K562 (cell line): ENCODE measurements at regions not wholly inside any gene's neighbourhood (a gene's known extent, or its start where the extent isn't known, plus 50 kb on each side); places are given as distances from the start of the nearest gene placed in this dataset.

Experiments
- ATAC-seq: fragments of 200-7000 bp; cut with Tn5 transposase; 3 replicates; pipeline ENCODE4 v1.9.1; 2020; ENCODE audit warnings: moderate library complexity
- BruUV-seq: library from RNA; stranded (reverse); fragments of 400-500 nt; replicated peaks from 2 replicates; lab custom pipeline; 2021; lab: Mats Ljungman, UMichigan
- CTCF ChIA-PET: fragments of 300-600 bp; formaldehyde crosslinking; extraction: SDS; loops from one replicate; lab custom pipeline; 2021; ENCODE audit warnings: low intra/inter-chr PET ratio; lab: Yijun Ruan, JAX
- POLR2A ChIA-PET: fragments of 300-600, 350-650 bp; sonication (Branson Sonifier 250); formaldehyde crosslinking; extraction: SDS; loops from one replicate; lab custom pipeline; 2021; ENCODE audit warnings: antibody characterized with exemption, inconsistent platforms; lab: Yijun Ruan, JAX
- DNase-seq, 4 experiments: peaks; one replicate each; pipeline versions ENCODE4 v3.0.0 to v3.0.0-alpha.2; 2011 to 2018; ENCODE audit warnings: low spot score in 3 of 4, mixed read lengths in 3 of 4; ENCODE audit errors: extremely low read depth in 1 of 4
- FAIRE-seq: peaks from 2 replicates; lab custom pipeline; 2011; peaks lifted over from hg19 to GRCh38; lab: Jason Lieb, UNC
- H2AFZ ChIP-seq: 2 replicates; pipeline ENCODE4 v1.6.0; 2011; ENCODE audit warnings: low read depth, low read length, control low read depth, inconsistent platforms
- H3K27ac ChIP-seq: fragments of 200-600 bp; 3 replicates; pipeline ENCODE4 v1.8.0; 2011; ENCODE audit warnings: low read depth, mild to moderate bottlenecking, control low read depth, inconsistent platforms, low read length, moderate library complexity, mixed read lengths; ENCODE audit errors: extremely low read depth
- H3K27me3 ChIP-seq, 2 experiments: fragments of 300-600 bp in 1 of 2; 2 replicates in 1 of 2; 3 replicates in 1 of 2; pipeline versions ENCODE4 v1.6.0 to v1.8.0; 2011; ENCODE audit warnings: inconsistent platforms in 2 of 2, low read length in 2 of 2, mild to moderate bottlenecking in 1 of 2, mixed read lengths in 1 of 2, moderate library complexity in 1 of 2; ENCODE audit not compliant: control insufficient read depth in 2 of 2, insufficient read depth in 2 of 2
- H3K36me3 ChIP-seq: fragments of 300-600 bp; 3 replicates; pipeline ENCODE4 v1.8.0; 2011; ENCODE audit warnings: mild to moderate bottlenecking, low read length, inconsistent platforms; ENCODE audit not compliant: control insufficient read depth, insufficient read depth
- H3K4me1 ChIP-seq, 2 experiments: fragments of 200-600 bp in 1 of 2; replicated peaks in 1 of 2; 2 replicates in 1 of 2; 3 replicates in 1 of 2; pipeline versions ENCODE4 v1.5.1 to v1.8.0; 2011; ENCODE audit warnings: inconsistent platforms in 2 of 2, low read length in 2 of 2, mild to moderate bottlenecking in 1 of 2, mixed read lengths in 1 of 2, moderate library complexity in 1 of 2; ENCODE audit not compliant: control insufficient read depth in 2 of 2, insufficient read depth in 2 of 2
- H3K4me2 ChIP-seq: 2 replicates; pipeline ENCODE4 v1.6.1; 2011; ENCODE audit warnings: low read length, control low read depth, inconsistent platforms, mixed read lengths; ENCODE audit not compliant: insufficient read depth
- H3K4me3 ChIP-seq: fragments of 200-600 bp; sonication (generic), shearing (Covaris generic); 2 replicates; pipeline ENCODE4 v1.5.1; 2016; ENCODE audit warnings: control low read depth, inconsistent platforms
- H3K79me2 ChIP-seq: fragments of 200-600 bp; 3 replicates; pipeline ENCODE4 v1.8.0; 2011; ENCODE audit warnings: low read length, inconsistent platforms; ENCODE audit not compliant: control insufficient read depth, insufficient read depth
- H3K9ac ChIP-seq, 2 experiments: 2 replicates each; pipeline versions ENCODE4 v1.6.0 to v1.6.1; 2011; ENCODE audit warnings: low read depth in 2 of 2, low read length in 2 of 2, control low read depth in 1 of 2, inconsistent platforms in 1 of 2, mild to moderate bottlenecking in 1 of 2, mixed read lengths in 1 of 2; ENCODE audit not compliant: insufficient read depth in 1 of 2
- H3K9me1 ChIP-seq: one replicate; pipeline ENCODE4 v1.6.0; 2011; ENCODE audit warnings: inconsistent platforms, mild to moderate bottlenecking, low read length, moderate library complexity; ENCODE audit not compliant: control insufficient read depth, insufficient read depth
- H3K9me3 ChIP-seq: replicated peaks from 2 replicates; pipeline ENCODE4 v1.5.1; 2011; ENCODE audit warnings: low read depth, low read length, inconsistent platforms; ENCODE audit not compliant: control insufficient read depth, insufficient read depth
- H4K20me1 ChIP-seq: replicated peaks from 2 replicates; pipeline ENCODE4 v1.6.1; 2011; ENCODE audit warnings: low read length, inconsistent platforms, mixed read lengths; ENCODE audit not compliant: control insufficient read depth, insufficient read depth
- ELF2 ChIP-seq: fragments of 250-450 bp; sonication (Bioruptor Pico); IDR thresholded peaks from 2 replicates; pipeline ENCODE4 v1.5.0; 2021; ENCODE audit warnings: mild to moderate bottlenecking
- GATAD2A ChIP-seq: fragments of 450-650 bp; IDR thresholded peaks from 2 replicates; pipeline ENCODE4 v1.6.1; 2017
- HLTF ChIP-seq: fragments of 450-650 bp; IDR thresholded peaks from 2 replicates; pipeline ENCODE4 v1.6.1; 2016
- JUN ChIP-seq, 2 experiments: sonication (generic) in 1 of 2; formaldehyde crosslinking in 1 of 2; IDR thresholded peaks; 2 replicates each; pipeline versions ENCODE4 v1.6.1 to v1.8.0; 2012 to 2022; ENCODE audit warnings: borderline replicate concordance in 2 of 2, mild to moderate bottlenecking in 2 of 2, improper control_type of control experiment in 1 of 2, low read depth in 1 of 2, low read length in 1 of 2, missing genetic modification reagents in 1 of 2
- PCBP2 ChIP-seq: fragments of 200-400 bp; formaldehyde crosslinking; IDR thresholded peaks from 2 replicates; pipeline ENCODE4 v1.6.1; 2018; ENCODE audit warnings: low read length, low read depth, mild to moderate bottlenecking, moderate library complexity; ENCODE audit not compliant: poor library complexity, severe bottlenecking
- PHF20 ChIP-seq: fragments of 450-650 bp; IDR thresholded peaks from 2 replicates; pipeline ENCODE4 v1.6.1; 2018; ENCODE audit not compliant: partially characterized antibody
- RAD21 ChIP-seq, 2 experiments: fragments of 250-450 bp in 1 of 2; fragments of 450-650 bp in 1 of 2; sonication (Bioruptor Pico) in 1 of 2; formaldehyde crosslinking in 1 of 2; IDR thresholded peaks in 1 of 2; conservative IDR thresholded peaks in 1 of 2; 2 replicates each; pipeline versions ENCODE4 v1.4.0 to v1.8.0; 2020 to 2022; ENCODE audit warnings: mild to moderate bottlenecking in 2 of 2, moderate library complexity in 1 of 2
- RAD51 ChIP-seq: fragments of 450-650 bp; IDR thresholded peaks from 2 replicates; pipeline ENCODE4 v1.7.1; 2016; ENCODE audit warnings: low read depth, mild to moderate bottlenecking, borderline replicate concordance
- RFX5 ChIP-seq: IDR thresholded peaks from 2 replicates; pipeline ENCODE4 v1.6.1; 2011; ENCODE audit warnings: low read depth, mild to moderate bottlenecking, improper control_type of control experiment, low read length
- SMAD1 ChIP-seq: fragments of 150-350 bp; IDR thresholded peaks from 2 replicates; pipeline ENCODE4 v1.6.1; 2014; ENCODE audit warnings: low read length, low read depth; ENCODE audit not compliant: partially characterized antibody
- TAF15 ChIP-seq: fragments of 200-400 bp; formaldehyde crosslinking; IDR thresholded peaks from 2 replicates; pipeline ENCODE4 v1.6.1; 2017; ENCODE audit warnings: mild to moderate bottlenecking, low read depth, low read length, moderate library complexity
- ZC3H8 ChIP-seq: fragments of 450-650 bp; IDR thresholded peaks from 2 replicates; pipeline ENCODE4 v1.6.1; 2017
- ZNF586 ChIP-seq: fragments of 450-650 bp; formaldehyde crosslinking; conservative IDR thresholded peaks from 2 replicates; pipeline ENCODE4 v1.4.0; 2020; ENCODE audit warnings: mild to moderate bottlenecking, moderate library complexity
- WGBS: fragments of 100-300 bp; shearing (Covaris generic); methylation state at CpG from one replicate; pipeline ENCODE4 v1.1.6; 2016; ENCODE audit warnings: low coverage, mixed read lengths; ENCODE audit not compliant: insufficient coverage; ENCODE audit errors: missing lambda C conversion rate; 5-methylcytosine and 5-hydroxymethylcytosine counted together
- in situ Hi-C: fragments of 300-500 bp; cut with MboI; formaldehyde crosslinking; loops from 4 replicates; pipeline ENCODE4 v1.15.0; 2018; ENCODE audit warnings: inconsistent platforms, mixed read lengths
- intact Hi-C: fragments of 100-400 bp; cut with micrococcal nuclease; formaldehyde crosslinking; loops from 2 replicates; pipeline ENCODE4 v1.14.2; 2022
- TF ChIP-seq, protein P1 (sequence below): sonication (generic); formaldehyde crosslinking; IDR thresholded peaks from 2 replicates; pipeline ENCODE4 v1.9.0; 2022; ENCODE audit warnings: mild to moderate bottlenecking, missing genetic modification reagents
- TF ChIP-seq, protein P2 (sequence below): fragments of 450-650 bp; IDR thresholded peaks from 2 replicates; pipeline ENCODE4 v1.6.1; 2017; ENCODE audit warnings: antibody characterized with exemption

DNA sequence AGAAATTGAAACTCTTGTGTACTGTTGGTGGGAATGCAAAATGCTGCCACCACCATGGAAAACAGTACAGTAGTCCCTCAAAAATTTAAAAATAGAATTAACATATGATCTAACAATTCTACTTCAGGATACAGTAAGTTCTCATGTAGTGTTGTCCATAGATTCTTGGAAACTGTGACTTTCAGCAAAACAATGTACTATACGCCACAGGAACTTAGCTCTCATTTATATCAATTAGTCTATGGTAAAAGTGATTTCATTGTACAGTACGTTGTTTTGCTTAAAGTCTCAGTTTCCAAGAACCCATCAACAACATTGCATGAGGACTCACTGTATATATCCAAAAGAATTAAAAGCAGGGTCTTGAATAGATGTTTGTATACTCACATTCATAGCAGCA, 233.5 kb upstream of the GAS1 start:
- WGBS, result 4% methylated on average over 2 of the region's 2 CpGs
- TF ChIP-seq PHF20, result no peak
- TF ChIP-seq HLTF, result no peak
- ATAC-seq (no peak), FAIRE-seq (no peak), DNase-seq (no peak)
- H3K4me2 ChIP-seq, result no peak overlapping the region
- H3K79me2 ChIP-seq, result no peaks in the 10 kb centered on the region
- H3K9me1 ChIP-seq, result no peaks in the 10 kb centered on the region
- ChIA-PET POLR2A (no interaction called here), CTCF (no interaction called here)
- no peaks in the 10 kb centered on the region for H3K9me3 ChIP-seq
- H3K27ac ChIP-seq, result no peak overlapping the region
- H3K4me1 ChIP-seq, result no peaks in the 10 kb centered on the region
- H2AFZ ChIP-seq, result no peak overlapping the region
- no TSS peak for BruUV-seq
- no peak overlapping the region for H3K9ac ChIP-seq
- no peaks in the 10 kb centered on the region for H3K27me3 ChIP-seq
- H3K4me3 ChIP-seq, result no peak overlapping the region
- intact Hi-C loops (no loop called here), in situ Hi-C loops (no loop called here)
- no peaks in the 10 kb centered on the region for H3K36me3 ChIP-seq
- no peaks in the 10 kb centered on the region for H4K20me1 ChIP-seq

DNA sequence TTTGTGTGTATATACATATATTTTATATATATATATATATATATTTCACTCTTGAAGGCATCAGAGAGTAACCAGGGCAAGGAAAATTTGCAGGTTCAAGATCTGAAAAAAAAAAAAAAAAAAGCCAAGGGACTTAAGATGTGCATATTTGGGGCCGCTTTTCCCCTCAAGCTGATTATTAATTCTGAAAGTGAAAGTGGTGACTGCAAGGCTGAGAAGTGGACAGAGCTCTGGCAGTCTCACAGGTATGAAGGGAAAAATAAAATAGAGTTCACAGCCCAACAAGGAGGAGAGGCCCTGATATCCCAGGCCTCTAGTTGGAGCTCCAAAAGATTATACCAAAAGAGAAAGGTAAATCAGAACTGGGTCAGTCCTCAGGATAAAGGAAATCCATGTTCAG, 234.4 kb upstream of the GAS1 start:
- H3K4me1 ChIP-seq, result no peaks in the 10 kb centered on the region
- H3K27ac ChIP-seq, result no peak overlapping the region
- no peaks in the 10 kb centered on the region for H3K27me3 ChIP-seq
- no peaks in the 10 kb centered on the region for H3K9me1 ChIP-seq
- FAIRE-seq, result no peak
- no TSS peak for BruUV-seq
- intact Hi-C loops (no loop called here), in situ Hi-C loops (no loop called here)
- no peak overlapping the region for H3K4me2 ChIP-seq
- no peak for DNase-seq
- no peak overlapping the region for H3K9ac ChIP-seq
- no peaks in the 10 kb centered on the region for H4K20me1 ChIP-seq
- no peak overlapping the region for H2AFZ ChIP-seq
- POLR2A ChIA-PET, result no interaction called here
- no CpG with 5 or more reads among the region's 1 CpG for WGBS
- H3K36me3 ChIP-seq, result no peaks in the 10 kb centered on the region
- CTCF ChIA-PET, result no interaction called here
- no peaks in the 10 kb centered on the region for H3K9me3 ChIP-seq
- no peak overlapping the region for H3K4me3 ChIP-seq
- no peak for ATAC-seq
- no peaks in the 10 kb centered on the region for H3K79me2 ChIP-seq
- no peak for TF ChIP-seq TAF15
- TF ChIP-seq RFX5, result no peak
- no peak for TF ChIP-seq ZNF586 (CRISPR knock-in tag)
- TF ChIP-seq, protein P1, sequence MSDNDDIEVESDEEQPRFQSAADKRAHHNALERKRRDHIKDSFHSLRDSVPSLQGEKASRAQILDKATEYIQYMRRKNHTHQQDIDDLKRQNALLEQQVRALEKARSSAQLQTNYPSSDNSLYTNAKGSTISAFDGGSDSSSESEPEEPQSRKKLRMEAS (CRISPR knock-in tag), result no peak
- TF ChIP-seq RAD51, result no peak
- TF ChIP-seq JUN (IDR thresholded peaks at IDR 0.05; ENCODE audit: borderline replicate concordance, low read depth, low read length), result no peak
- no peak for TF ChIP-seq JUN (CRISPR knock-in tag; IDR thresholded peaks at IDR 0.05; ENCODE audit: borderline replicate concordance)
- TF ChIP-seq PCBP2, result no peak
- no peak for TF ChIP-seq GATAD2A
- TF ChIP-seq SMAD1, result no peak
- no peak for TF ChIP-seq ELF2 (CRISPR knock-in tag)
- TF ChIP-seq RAD21 (CRISPR knock-in tag; conservative IDR thresholded peaks at IDR 0.05 in 1 of 2, IDR thresholded peaks at IDR 0.05 in 1 of 2), result no peak
- TF ChIP-seq, protein P2, sequence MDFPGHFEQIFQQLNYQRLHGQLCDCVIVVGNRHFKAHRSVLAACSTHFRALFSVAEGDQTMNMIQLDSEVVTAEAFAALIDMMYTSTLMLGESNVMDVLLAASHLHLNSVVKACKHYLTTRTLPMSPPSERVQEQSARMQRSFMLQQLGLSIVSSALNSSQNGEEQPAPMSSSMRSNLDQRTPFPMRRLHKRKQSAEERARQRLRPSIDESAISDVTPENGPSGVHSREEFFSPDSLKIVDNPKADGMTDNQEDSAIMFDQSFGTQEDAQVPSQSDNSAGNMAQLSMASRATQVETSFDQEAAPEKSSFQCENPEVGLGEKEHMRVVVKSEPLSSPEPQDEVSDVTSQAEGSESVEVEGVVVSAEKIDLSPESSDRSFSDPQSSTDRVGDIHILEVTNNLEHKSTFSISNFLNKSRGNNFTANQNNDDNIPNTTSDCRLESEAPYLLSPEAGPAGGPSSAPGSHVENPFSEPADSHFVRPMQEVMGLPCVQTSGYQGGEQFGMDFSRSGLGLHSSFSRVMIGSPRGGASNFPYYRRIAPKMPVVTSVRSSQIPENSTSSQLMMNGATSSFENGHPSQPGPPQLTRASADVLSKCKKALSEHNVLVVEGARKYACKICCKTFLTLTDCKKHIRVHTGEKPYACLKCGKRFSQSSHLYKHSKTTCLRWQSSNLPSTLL, result no peak
- TF ChIP-seq ZC3H8, result no peak
